GM12865 (cell line): ENCODE measurements at regions not wholly inside any gene's neighbourhood (a gene's known extent, or its start where the extent isn't known, plus 50 kb on each side); places are given as distances from the start of the nearest gene placed in this dataset.

Experiments used
- DNase-seq: peaks from one replicate; pipeline ENCODE4 v3.0.0; 2010; ENCODE audit warnings: low read depth
- H3K4me3 ChIP-seq: 2 replicates; pipeline ENCODE4 v1.5.1; 2011; ENCODE audit warnings: mild to moderate bottlenecking, low read depth, low read length, control low read depth
- TF ChIP-seq, protein P1 (sequence below): IDR thresholded peaks from 2 replicates; pipeline ENCODE4 v1.5.1; 2011; ENCODE audit warnings: low read length, control low read depth, low read depth, inconsistent platforms; ENCODE audit not compliant: insufficient read depth; ENCODE audit errors: missing control alignments

DNA sequence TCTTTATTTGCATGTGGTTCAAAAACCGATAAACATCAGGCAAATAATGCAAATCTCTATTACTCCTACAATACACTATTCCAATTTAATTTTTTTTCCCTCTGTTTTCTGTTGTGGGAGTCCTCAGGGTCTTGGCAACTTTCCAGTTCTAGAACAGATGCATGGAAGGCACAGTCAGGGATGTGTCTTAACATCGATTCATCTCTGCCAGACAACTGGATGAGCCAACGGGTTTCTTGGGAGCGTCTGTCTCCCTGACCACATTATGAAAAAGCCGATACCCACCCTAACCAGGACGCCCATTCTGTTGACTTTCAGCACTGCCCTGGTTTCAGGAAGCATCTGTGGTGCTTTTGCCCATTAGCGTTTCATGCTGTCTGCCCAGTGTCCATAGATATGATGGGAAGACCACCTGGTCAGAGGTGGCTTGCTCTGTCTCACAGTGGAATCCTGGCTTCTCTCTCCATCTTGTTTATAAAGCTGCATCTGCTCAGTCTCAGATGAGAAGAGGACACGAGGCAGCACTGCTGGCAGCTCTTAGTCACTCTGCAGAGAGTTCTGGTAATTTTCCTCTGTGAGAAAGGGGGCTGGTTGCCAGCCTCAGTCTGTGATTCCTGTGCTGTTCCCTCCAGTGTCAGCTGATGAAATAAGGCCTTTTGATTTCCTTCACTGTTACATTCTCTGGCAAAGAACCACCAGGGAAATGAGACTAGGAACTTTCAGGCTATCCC, 57.9 kb upstream of the KCNE4 start:
- DNase-seq: no peak
- TF ChIP-seq, protein P1, sequence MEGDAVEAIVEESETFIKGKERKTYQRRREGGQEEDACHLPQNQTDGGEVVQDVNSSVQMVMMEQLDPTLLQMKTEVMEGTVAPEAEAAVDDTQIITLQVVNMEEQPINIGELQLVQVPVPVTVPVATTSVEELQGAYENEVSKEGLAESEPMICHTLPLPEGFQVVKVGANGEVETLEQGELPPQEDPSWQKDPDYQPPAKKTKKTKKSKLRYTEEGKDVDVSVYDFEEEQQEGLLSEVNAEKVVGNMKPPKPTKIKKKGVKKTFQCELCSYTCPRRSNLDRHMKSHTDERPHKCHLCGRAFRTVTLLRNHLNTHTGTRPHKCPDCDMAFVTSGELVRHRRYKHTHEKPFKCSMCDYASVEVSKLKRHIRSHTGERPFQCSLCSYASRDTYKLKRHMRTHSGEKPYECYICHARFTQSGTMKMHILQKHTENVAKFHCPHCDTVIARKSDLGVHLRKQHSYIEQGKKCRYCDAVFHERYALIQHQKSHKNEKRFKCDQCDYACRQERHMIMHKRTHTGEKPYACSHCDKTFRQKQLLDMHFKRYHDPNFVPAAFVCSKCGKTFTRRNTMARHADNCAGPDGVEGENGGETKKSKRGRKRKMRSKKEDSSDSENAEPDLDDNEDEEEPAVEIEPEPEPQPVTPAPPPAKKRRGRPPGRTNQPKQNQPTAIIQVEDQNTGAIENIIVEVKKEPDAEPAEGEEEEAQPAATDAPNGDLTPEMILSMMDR: no peak
- H3K4me3 ChIP-seq: no peak overlapping the region

DNA sequence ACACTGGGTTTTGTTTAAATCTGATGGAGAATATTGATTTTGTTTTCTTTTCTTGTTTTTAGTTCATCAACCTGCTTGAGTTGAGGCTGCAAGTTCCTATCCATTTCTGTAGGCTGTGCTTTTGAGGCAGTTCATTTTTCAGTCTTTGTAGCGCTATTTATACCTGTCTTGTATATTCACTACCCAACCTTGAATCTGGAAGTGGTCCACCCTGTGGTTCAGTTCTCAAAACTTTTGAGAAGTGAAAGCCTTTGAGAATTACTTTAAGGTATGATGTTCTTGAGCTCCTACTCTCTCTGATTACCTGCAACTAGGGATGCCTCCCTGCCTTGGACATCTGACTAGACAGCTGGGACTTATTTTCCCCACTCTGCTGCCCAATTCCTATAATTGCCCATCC, 53.5 kb upstream of the KCNE4 start:
- peak; percentile 40 for DNase-seq
- TF ChIP-seq, protein P1: no peak
- H3K4me3 ChIP-seq: no peak overlapping the region

DNA sequence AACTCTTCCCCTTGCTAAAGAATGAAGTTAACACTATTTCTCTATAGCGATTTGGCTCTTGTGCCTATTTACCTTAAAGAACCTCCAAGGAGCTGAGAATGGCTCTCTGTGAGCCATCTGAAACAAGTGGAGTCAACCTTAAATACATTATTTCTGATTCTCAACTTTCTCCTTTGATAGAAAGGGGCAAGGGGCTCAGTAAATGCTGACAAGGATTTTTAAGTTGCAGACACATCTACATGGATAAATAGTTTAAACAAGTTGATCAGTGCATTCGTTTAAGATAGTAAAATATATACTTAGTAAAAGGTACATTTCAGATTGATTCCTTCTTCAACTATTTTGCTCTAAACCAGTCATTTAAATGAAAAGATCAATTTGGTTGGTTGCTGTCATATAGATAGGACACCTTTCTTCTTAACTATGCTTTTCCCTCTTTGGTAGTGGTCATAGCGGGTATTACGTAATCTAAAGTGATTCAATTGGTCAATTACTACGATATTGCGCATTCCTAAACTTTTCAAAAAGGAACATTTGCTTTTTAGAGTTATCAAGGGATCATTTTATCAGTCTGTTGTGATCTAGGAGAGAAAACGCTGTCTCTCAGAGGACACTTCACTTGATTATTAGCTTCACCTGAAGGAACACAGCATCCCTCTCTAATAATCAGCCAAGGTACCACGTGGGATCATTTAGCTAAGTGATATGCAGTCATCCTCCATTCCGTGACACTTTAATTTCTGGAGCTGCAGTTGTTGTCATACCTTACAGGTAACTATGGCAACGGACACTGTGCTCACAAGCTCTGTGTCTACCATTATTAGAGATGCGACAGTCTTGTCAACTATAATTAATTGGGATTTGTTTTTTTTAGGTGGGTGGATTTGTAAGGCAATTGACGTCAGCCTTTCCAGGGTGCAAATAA, 50.9 kb upstream of the KCNE4 start:
- no peak for DNase-seq
- no peak overlapping the region for H3K4me3 ChIP-seq
- TF ChIP-seq, protein P1: no peak

DNA sequence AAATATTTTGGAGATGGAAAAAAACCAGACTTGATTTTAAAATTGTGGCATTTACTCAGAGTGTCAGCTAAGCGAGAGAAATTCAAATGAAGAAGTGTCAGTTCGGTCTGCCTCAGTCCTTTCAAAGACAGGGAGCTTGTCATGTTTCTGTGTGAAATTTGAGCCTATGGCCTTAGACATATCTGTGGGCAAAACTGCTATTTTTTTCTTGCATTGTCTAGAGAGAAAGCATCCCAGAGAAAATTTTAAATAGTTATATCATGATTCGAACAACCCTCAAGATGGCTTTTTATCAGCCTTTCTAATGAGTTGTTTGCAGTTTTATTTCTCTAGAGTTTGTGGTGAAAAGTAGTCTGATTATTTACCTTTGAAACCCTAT, 50.2 kb upstream of the KCNE4 start:
- DNase-seq: no peak
- H3K4me3 ChIP-seq: no peak overlapping the region
- TF ChIP-seq, protein P1: no peak
